ENCODE measurements at regions not wholly inside any gene's neighbourhood (a gene's known extent, or its start where the extent isn't known, plus 50 kb on each side); places are given as distances from the start of the nearest gene placed in this dataset.
"Not testable (repeated sequence)": the region's sequence is repeated elsewhere in the genome, so short reads cannot be mapped to it uniquely, and the experiment has no call there.

- DNase-seq: no peak
Measured at GRCh38 chr10:124259139-124259825, 159.4 kb downstream of the OAT start.

GRCh38 chr10:124257781-124258180 lies 160.9 kb downstream of the OAT start:
- no peak for DNase-seq

GRCh38 chr10:124256151-124256550 lies 162.6 kb downstream of the OAT start:
- no peak for DNase-seq

GRCh38 chr10:124255556-124255955 lies 162.2 kb upstream of the CHST15 start:
- DNase-seq: no peak

GRCh38 chr10:124254490-124254889 lies 161.1 kb upstream of the CHST15 start:
- DNase-seq: no peak

GRCh38 chr10:124253006-124253405 lies 159.6 kb upstream of the CHST15 start:
- DNase-seq: no peak

GRCh38 chr10:124252097-124252715 lies 158.8 kb upstream of the CHST15 start:
- DNase-seq: no peak

- DNase-seq: no peak
Measured at GRCh38 chr10:124251317-124252065, 158.1 kb upstream of the CHST15 start.

- no peak for DNase-seq
Measured at GRCh38 chr10:124250506-124250905, 157.1 kb upstream of the CHST15 start.

GRCh38 chr10:124249812-124250432 lies 156.5 kb upstream of the CHST15 start:
- no peak for DNase-seq

GRCh38 chr10:124249196-124249595 lies 155.8 kb upstream of the CHST15 start:
- DNase-seq: no peak

- DNase-seq: no peak
Measured at GRCh38 chr10:124248056-124249045, 155.0 kb upstream of the CHST15 start.

GRCh38 chr10:124245806-124246440 lies 152.5 kb upstream of the CHST15 start:
- no peak for DNase-seq

- no peak for DNase-seq
Measured at GRCh38 chr10:124245191-124245590, 151.8 kb upstream of the CHST15 start.

- DNase-seq: no peak
Measured at GRCh38 chr10:124244256-124244877, 151.0 kb upstream of the CHST15 start.

GRCh38 chr10:124243702-124244121 lies 150.3 kb upstream of the CHST15 start:
- no peak for DNase-seq

- no peak for DNase-seq
Measured at GRCh38 chr10:124242791-124243190, 149.4 kb upstream of the CHST15 start.

GRCh38 chr10:124242365-124242764 lies 149.0 kb upstream of the CHST15 start:
- DNase-seq: no peak

GRCh38 chr10:124241510-124241909 lies 148.1 kb upstream of the CHST15 start:
- DNase-seq: not testable (repeated sequence)

GRCh38 chr10:124240839-124241291 lies 147.5 kb upstream of the CHST15 start:
- no peak for DNase-seq

GRCh38 chr10:124239696-124240095 lies 146.3 kb upstream of the CHST15 start:
- no peak for DNase-seq
